ENCODE measurements at regions not wholly inside any gene's neighbourhood (a gene's known extent, or its start where the extent isn't known, plus 50 kb on each side); places are given as distances from the start of the nearest gene placed in this dataset.

DNA sequence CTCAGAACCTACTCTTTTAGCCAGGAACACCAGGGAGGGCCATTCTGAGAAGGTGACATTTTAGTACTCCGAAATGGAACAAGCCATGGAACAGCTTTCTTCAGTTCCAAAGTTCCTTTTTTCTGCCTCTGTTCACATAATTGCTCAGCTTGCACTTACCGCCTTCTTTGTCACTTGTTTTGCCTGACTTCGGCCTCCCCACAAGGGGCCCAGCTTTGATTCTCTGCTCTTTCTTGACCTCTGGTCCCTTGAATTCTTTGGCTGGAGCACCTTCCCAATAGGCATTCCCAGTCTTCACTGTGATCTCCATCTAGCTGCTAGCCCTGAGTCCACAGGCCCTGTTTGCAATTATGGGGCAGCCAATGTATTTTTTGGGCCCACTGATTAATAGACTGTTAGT is 51.4 kb upstream of the SLC7A14 start:
- Histone ChIP-seq H2AK5ac (ENCODE audit: low read depth, low read length) (no peak overlapping the region), H3K23me2 (ENCODE audit: low read depth, low read length) (no peaks in the 10 kb centered on the region), H3K18ac (ENCODE audit: extremely low read depth, low read length) (no peak overlapping the region), H3K36me3 (ENCODE audit: control insufficient read depth in 2 of 4, insufficient read depth in 4 of 4, low read length in 3 of 4) (no peaks in the 10 kb centered on the region), H3K9me3 (ENCODE audit: insufficient read depth in 2 of 2, low read depth in 1 of 2, low read length in 1 of 2) (no peaks in the 10 kb centered on the region), H3K4me3 (ENCODE audit: extremely low read depth in 1 of 4, insufficient read depth in 2 of 4, low read depth in 3 of 4, low read length in 4 of 4) (no peak overlapping the region), H3K14ac (ENCODE audit: insufficient read length) (no peak overlapping the region), H4K20me1 (replicated peaks in 1 of 2; ENCODE audit: control insufficient read depth in 1 of 2, insufficient read depth in 2 of 2, low read length in 2 of 2) (no peaks in the 10 kb centered on the region), H3K79me1 (ENCODE audit: low read depth, low read length) (no peaks in the 10 kb centered on the region), H3K27me3 (replicated peaks in 1 of 4; ENCODE audit: control insufficient read depth in 3 of 4, extremely low read depth in 1 of 4, insufficient read depth in 3 of 4, low read length in 3 of 4) (no peaks in the 10 kb centered on the region), H3K4me2 (ENCODE audit: insufficient read depth in 1 of 2, low read depth in 2 of 2, low read length in 2 of 2) (no peak overlapping the region), H2BK12ac (ENCODE audit: low read depth, low read length) (no peak overlapping the region), H2BK5ac (ENCODE audit: low read depth, low read length) (no peak overlapping the region), H2AFZ (ENCODE audit: low read length) (no peak overlapping the region), H2BK15ac (ENCODE audit: low read length) (no peak overlapping the region), H2BK120ac (replicated peaks; ENCODE audit: low read depth, low read length) (no peak overlapping the region), H3K4me1 (replicated peaks in 1 of 4; ENCODE audit: control insufficient read depth in 3 of 4, insufficient read depth in 4 of 4, low read length in 3 of 4) (no peaks in the 10 kb centered on the region), H3K56ac (replicated peaks; ENCODE audit: insufficient read length, low read depth, low read length) (no peak overlapping the region), H3K23ac (ENCODE audit: insufficient read length) (no peak overlapping the region), H4K8ac (ENCODE audit: extremely low read depth, insufficient read depth, low read length) (no peak overlapping the region), H3K79me2 (ENCODE audit: control insufficient read depth in 1 of 2, insufficient read depth in 2 of 2, low read length in 2 of 2) (no peaks in the 10 kb centered on the region), H4K91ac (replicated peaks; ENCODE audit: insufficient read length, low read length) (no peak overlapping the region), H4K5ac (ENCODE audit: insufficient read length, low read depth, low read length) (no peak overlapping the region), H2BK20ac (ENCODE audit: low read length) (no peak overlapping the region), H3K9ac (replicated peaks in 1 of 4; ENCODE audit: extremely low read depth in 1 of 4, low read depth in 3 of 4, low read length in 3 of 4) (no peak overlapping the region), H3K4ac (replicated peaks; ENCODE audit: insufficient read length, low read depth, low read length) (no peak overlapping the region), H3K27ac (ENCODE audit: low read depth, low read length) (no peak overlapping the region)
- DNase-seq (ENCODE audit: low read depth in 1 of 2, low spot score in 2 of 2) (no peak), FAIRE-seq (no peak)
- TF ChIP-seq NRF1 (IDR thresholded peaks at IDR 0.05; ENCODE audit: low read depth, low read length): no peak
- TF ChIP-seq RXRA (IDR thresholded peaks at IDR 0.05; ENCODE audit: insufficient read depth, low read depth, low read length): no peak
- TF ChIP-seq TEAD4 (IDR thresholded peaks at IDR 0.05; ENCODE audit: low read depth, low read length): no peak
- no peak for TF ChIP-seq POLR2A (IDR thresholded peaks at IDR 0.05; ENCODE audit: control extremely low read depth in 1 of 2, low read depth in 2 of 2, low read length in 2 of 2)
- no peak for TF ChIP-seq SRF (IDR thresholded peaks at IDR 0.05; ENCODE audit: low read depth, low read length)
- TF ChIP-seq BRCA1 (IDR thresholded peaks at IDR 0.05; ENCODE audit: low read depth, low read length): no peak
- TF ChIP-seq CBX8 (IDR thresholded peaks at IDR 0.05; ENCODE audit: borderline replicate concordance, low read depth, low read length): no peak
- no peak for TF ChIP-seq ZNF274 (IDR thresholded peaks at IDR 0.05; ENCODE audit: borderline replicate concordance, extremely low read depth, low read length)
- TF ChIP-seq FOSL1 (IDR thresholded peaks at IDR 0.05; ENCODE audit: insufficient read depth, low read depth, low read length): no peak
- no peak for TF ChIP-seq SIN3A (conservative IDR thresholded peaks at IDR 0.05 in 1 of 2, IDR thresholded peaks at IDR 0.05 in 1 of 2; ENCODE audit: low read depth in 1 of 2, low read length in 2 of 2)
- TF ChIP-seq CTBP2 (IDR thresholded peaks at IDR 0.05; ENCODE audit: borderline replicate concordance, insufficient read depth, insufficient read length, low read length): no peak
- TF ChIP-seq TCF12 (IDR thresholded peaks at IDR 0.05; ENCODE audit: low read depth, low read length): no peak
- 83% methylated on average over 3 of the region's 3 CpGs; no CpG with 5 or more reads in 1 of the 2 experiments for WGBS, 2 experiments (ENCODE audit: extremely low coverage in 1 of 2, insufficient coverage in 1 of 2, insufficient read length in 1 of 2, insufficient replicate concordance in 2 of 2, low coverage in 1 of 2, low lambda C conversion rate in 2 of 2, missing lambda C conversion rate in 1 of 2)
- ChIA-PET POLR2A (ENCODE audit: partially characterized antibody) (no interaction called here), CTCF (ENCODE audit: partially characterized antibody) (interaction anchor here (0.6 to 1.8 kb wide), 5 partner anchors 9 to 460 kb away, joined by 3 to 6 read pairs (median 4); no protein-coding TSS in a partner anchor)
